DND-41 (cell line): ENCODE measurements at regions not wholly inside any gene's neighbourhood (a gene's known extent, or its start where the extent isn't known, plus 50 kb on each side); places are given as distances from the start of the nearest gene placed in this dataset.

ENCODE experiments used
- CTCF ChIP-seq: IDR thresholded peaks from 2 replicates; pipeline ENCODE4 v1.5.1; 2012; ENCODE audit warnings: borderline replicate concordance, low read length, moderate library complexity, mild to moderate bottlenecking; ENCODE audit not compliant: poor library complexity, severe bottlenecking; ENCODE audit errors: extremely low read depth
- EZH2 ChIP-seq: IDR thresholded peaks from 3 replicates; pipeline ENCODE4 v1.6.1; 2012; ENCODE audit warnings: borderline replicate concordance, low read depth, mild to moderate bottlenecking, moderate library complexity, low read length, inconsistent platforms; ENCODE audit not compliant: severe bottlenecking

DNA sequence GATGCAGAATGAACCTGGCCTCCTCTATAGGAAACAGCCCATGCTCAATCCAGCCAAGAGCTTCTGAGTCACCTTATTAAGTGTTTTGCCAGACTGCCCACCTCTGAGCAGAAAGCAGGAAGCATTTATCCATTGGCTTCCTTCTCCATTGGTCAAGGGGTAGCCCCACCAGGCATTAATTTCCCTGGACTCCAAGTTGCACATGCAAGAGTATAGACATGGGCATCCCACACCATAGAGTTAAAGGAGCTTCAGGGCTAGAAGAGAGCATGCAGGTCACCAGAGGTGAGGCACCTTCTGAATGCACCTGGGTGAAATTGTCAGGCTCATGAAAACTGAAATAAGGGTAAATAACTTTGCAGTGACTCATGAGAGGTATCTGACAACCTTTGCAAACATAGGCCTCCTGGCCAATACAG is 230.8 kb upstream of the STAC start:
- TF ChIP-seq CTCF (no peak), EZH2 (no peak)
